Femur (tissue), 1 donor: ENCODE measurements at regions not wholly inside any gene's neighbourhood (a gene's known extent, or its start where the extent isn't known, plus 50 kb on each side); places are given as distances from the start of the nearest gene placed in this dataset.

ENCODE experiments used
- DNase-seq: peaks from one replicate; pipeline ENCODE4 v3.0.0-alpha.2; 2017

DNA sequence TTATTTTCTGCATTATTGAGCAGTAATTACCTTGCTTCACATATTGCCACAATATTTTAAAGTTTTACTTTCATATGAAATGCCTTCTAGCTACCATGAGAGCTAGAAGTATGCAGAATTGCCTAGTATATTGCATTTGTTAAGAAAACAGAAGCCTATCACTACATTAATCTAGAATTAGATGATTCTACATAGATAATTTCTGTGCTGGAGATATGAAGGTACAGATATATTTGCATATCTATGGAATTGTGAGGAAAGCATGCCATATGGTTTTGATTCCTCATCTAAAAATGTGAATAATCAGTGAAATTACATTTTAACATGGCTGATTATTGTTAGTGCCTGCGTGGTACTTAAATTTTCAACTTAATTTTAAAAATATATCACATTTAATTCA, 1418.3 kb downstream of the NCAM2 start:
- DNase-seq = no peak

DNA sequence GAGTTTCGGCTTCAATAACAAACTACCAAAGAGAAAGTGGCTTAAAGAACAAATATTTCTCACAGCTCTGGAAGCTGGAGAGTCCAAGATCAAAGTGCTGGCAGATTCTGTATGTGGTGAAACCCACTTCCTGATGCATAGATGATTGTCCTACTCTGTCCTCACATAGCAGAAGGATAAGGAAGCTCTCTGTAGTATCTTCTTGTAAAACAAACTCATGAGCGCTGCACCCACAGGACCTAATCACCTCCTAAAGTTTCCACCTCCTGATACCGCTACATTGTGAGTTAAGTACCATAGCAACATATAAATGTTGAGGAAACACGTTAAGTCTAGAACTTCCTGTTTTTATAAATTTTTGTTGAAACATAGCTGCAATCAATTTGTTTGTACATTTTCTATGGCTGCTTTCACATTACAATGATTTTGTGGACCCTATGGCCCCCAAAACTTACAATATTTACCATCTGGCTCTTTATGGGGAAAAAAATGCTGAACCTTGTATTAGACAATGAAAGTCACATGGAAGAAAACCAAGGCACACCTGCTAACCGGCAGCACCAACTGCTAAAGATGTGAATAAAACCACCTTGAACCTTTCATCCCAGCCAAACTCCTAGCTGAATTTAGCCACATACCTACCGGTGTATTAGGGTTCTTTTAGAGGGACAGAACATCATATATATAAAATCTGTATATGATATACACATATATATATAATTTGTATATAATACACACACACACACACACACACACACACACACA, 1423.4 kb downstream of the NCAM2 start:
- DNase-seq = no peak

DNA sequence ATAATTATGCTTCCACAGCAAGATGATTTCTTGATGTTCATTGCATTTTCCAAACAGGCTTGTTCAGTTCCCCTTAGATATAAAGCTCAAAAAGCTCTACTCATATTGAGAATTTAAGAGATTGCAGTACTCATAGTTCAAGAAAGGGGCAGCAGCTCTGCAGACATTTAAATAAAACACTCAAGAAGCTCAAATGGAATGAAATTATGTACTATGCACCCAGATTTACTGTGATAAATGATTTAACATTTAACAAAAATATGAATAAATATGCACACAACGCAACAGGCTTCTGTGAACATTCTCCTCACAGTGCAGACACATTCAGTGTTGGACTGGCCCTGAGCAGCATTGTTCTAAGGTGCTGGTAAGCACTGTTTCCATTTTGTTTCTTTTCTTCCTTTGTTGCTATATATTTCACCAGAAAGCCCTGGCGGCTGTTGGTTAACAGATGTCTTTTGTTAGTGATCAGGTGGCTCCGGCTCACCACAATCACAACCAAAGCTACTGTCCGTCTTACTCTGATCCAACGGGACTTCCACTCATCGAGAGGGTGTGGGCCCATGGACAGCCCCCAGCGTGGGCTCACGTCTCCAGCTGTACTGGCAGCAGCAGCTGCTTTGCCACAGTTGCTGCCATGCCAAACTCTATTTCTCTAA, 1440.3 kb downstream of the NCAM2 start:
- DNase-seq = no peak

DNA sequence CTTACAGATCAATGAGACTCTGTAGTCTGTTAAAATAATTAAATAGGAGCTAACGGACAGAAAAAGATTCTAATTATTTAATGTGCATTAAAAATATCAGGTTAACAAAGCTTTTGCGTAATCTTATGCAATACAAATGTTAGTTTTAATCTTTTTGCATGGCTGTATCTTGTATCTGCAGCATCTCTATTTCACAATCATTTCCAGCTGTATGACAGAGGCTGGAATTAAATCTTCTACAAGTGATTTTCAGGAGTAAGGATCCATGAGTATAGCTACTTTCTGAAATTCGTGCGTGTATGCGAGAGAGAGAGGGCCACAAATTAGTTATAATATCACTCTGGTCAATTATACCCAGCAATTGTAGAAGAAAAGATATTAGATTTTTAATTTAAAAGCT, 1446.8 kb downstream of the NCAM2 start:
- DNase-seq = no peak

DNA sequence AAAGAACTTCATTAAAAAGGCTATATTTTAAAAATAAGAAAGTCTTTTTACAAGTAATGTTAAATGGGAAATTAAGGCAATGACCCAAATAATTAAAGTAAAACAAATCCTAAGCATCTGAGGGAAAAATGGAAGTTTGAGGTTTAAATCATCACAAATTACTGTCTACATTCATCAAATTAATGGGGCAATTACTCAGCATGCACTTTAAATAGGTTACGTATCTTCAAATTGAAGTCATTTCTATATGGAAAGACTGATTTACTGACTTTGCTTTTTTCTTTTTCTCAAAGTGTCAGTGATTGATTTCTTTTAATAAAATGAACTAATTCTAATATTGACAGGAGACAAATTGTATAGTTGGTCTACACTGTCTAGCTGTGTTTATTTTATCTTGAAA, 1452.3 kb downstream of the NCAM2 start:
- no peak for DNase-seq

DNA sequence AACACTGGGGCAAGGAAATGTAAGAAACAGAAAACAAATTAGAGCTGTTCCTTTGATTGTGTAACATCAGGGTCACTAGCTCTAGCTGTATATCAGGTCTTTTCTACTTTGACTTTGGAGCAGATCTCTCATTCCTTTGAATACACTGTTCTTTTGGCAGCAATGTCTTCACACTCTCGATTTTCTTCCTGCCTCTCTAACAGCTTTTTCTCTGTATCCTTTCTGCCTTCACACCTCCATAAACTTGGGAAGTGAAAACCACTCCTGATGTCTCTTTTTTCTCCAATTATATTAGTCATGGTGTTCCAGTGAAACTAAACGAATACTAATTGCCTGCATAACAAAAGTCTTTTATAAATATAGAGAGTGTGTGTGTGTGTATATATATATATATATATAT, 1458.0 kb downstream of the NCAM2 start:
- DNase-seq = no peak

DNA sequence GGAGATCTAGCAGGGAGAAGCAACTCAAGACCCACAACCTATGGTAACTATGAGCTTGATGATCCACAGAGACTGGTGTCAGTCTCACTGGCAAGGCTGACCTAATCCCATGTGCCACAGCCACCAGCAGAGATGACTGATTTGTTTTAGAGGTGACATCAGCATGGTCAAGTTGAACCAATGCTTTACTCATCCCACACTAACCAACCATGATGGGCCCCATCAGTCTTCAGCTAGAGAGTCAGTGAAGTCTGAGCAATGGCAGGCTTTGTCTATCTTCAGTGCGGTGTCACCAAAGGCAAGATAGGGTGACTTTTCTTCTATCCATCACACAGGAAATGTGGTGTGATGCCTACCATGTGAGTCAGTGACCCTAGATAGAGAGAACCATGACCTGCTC, 1470.7 kb downstream of the NCAM2 start:
- no peak for DNase-seq

DNA sequence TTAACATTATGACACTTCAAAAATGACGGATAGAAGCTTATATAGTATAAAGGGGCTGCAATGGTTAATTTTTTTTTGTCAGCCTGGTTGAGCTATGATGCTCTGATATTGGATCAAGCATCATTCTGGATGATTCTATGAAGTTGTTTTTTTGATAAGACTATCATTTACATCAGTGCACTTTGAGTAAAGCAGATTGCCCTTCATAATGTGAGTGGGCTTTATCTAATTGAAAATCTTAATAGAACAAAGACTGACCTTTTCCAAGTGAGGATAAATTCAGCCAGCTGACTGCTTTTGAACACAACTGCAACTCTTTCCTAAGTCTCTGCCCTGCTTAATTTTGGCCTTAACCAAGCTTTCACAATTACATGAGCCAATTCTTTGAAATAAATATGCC, 1476.2 kb downstream of the NCAM2 start:
- DNase-seq = no peak

DNA sequence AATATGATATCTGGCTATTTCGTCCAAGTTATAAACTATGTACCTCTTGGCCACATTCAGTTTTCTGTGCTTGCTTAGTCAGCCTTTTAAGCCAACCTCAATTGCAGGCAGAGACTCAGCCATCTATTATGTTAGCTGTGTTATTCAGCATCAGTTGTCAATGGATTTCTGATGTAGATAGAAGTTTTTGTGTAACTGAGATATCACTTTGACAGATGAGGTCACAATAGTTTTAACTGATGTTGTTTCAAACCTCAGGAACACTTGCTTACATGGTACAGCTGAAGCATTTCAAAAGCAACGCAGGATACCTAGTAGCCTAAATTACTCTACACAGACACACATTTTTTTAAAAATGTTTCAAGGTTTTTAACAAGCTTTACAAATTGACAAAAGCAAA, 1478.0 kb downstream of the NCAM2 start:
- DNase-seq = no peak

DNA sequence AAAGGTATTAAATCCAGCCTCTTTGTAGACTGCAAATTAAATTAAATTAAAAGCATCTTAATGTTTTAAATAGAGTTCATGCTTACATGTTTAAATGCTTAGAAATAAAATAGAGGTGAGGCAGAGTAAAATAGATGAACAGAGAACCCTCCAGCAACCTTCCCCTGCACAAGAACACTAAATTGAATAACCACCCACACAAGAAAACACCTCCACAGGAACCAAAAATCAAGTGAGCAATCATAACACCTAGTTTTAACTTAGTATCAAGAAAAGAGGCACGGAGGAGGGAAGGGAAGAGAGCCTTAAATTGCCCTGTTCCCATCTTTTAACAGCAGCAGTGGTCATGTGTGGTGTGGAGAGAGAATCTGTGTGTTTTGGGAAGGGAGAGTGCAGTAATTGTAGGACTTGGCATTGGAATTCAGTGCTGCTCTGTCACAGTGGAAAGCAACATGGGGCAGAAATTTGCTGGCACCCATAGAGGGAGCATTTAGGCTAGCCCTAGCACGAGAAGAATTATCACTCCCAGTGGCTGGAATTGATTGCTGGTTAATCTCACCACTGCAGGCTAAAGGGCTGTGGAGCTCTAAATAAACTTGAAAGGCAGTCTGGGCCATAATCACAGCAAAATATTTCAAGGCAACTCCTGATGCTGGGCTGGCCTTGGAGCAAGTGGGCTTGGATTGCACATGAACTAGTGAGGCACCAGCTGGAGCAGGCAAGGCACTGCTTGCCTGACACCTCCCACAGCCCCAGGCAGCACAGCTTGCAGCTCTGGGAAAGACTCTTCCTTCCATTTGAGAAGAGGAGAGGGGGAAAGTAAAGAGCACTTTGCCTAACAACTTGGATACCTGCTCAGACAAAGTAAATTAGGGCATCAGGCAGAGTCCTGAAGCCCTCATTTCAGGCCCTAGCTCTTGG, 1478.8 kb downstream of the NCAM2 start:
- DNase-seq = no peak

DNA sequence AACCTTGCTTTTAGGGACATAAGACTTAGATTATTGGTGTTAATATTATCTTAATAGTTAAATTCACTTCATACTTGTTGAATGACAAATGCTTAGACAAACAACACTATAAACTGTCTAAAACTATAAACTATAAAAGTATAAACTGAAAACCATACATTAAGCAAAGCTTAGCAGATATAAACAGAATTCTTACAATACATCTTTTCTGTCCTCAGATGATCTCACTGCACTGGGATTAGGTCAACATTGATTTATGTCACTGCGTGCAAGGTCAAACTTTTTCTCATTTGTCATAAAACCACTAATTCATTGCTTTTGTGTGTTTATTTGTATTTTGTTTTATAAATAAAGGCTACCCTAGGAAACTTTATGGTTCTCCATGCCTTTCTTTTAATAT, 1491.8 kb downstream of the NCAM2 start:
- no peak for DNase-seq

DNA sequence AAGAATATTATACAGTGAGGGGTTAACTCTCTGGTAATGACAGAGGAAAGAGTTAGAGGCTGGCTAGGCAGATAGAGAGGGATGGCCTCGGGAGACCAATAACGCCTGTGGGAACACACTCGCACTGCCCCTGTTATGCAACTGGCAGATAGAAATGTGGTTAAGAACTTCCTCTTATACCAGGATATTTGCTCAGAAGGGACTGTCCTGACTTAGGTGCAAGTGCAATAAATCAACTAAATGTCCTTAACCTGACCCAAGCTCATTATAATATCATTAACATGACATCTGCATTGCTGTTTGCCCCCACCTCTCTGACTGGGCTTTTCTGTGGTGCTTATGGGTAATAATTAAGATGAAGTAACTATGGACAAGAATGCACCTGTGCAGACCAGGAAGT, 1518.0 kb downstream of the NCAM2 start:
- no peak for DNase-seq

DNA sequence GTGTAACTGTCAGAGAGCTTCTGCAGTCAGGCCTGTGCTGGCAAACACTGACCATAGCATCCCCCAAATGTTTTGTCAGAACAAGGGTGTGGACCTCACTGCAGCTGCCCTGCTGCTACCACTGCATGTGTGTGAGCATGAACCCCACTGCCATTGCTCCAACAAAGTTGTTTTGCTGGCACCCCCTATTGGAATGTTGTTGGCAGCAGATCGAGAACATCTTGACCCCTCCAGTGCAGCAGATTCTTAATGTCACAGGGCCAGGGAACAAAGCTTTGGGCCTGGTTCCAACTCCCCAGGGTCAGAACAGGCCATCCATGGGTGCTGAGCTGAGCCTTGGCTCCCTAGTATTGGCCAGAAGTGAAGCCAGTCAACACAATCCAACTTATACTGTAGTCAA, 1537.4 kb downstream of the NCAM2 start:
- no peak for DNase-seq

DNA sequence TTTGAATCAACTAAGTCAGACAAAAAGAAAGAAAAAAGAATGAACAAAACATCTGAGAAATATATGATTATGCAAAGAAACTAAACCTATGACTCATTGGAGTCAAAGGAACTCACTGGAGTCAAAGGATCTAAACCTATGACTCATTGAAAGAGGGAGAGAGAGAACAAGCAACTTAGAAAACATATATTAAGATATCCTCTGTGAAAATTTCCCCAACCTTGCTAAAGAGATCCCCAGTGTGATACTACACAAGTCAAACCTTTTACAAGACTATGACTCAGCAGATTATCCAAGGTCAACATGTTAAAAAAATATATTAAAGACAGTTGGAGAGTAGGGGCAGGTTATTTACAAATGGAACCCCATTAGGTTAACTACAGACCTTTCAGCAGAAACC, 1538.3 kb downstream of the NCAM2 start:
- DNase-seq = no peak

DNA sequence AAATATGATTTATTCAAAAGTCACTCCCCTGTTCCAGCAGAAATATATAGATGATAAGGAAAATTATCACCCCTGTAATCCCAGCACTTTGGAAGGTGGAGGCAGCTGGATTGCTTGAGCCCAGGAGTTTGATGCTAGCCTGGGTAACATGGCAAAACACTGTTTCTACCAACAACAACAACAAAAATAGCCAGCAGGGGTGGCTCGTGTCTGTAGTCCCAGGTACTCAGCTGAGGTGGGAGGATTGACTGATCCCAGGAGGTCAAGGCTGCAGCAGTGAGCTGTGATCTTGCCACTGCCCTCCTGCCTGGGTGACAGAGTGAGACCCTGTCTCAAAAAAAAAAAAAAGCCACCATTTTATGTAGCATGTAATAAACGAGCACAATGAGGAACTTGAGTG, 1546.5 kb downstream of the NCAM2 start:
- DNase-seq = no peak

DNA sequence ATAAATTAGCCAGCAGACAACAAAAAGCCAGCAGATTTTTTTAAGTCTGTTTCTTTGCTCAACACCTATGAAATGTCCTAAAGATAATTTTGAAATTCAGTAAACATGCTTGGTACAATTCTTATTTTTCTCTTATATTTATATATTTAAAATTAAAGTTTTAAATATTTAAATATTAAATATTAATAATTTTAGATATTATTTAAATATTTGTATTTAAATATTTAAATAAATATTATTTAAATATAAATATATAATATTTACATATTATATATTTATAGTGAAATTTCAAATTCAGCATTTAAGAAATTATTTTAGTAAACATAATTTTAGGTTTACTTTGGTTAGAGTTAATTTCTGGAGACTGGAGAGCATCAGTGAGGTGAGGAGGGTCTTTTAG, 1554.2 kb downstream of the NCAM2 start:
- no peak for DNase-seq

DNA sequence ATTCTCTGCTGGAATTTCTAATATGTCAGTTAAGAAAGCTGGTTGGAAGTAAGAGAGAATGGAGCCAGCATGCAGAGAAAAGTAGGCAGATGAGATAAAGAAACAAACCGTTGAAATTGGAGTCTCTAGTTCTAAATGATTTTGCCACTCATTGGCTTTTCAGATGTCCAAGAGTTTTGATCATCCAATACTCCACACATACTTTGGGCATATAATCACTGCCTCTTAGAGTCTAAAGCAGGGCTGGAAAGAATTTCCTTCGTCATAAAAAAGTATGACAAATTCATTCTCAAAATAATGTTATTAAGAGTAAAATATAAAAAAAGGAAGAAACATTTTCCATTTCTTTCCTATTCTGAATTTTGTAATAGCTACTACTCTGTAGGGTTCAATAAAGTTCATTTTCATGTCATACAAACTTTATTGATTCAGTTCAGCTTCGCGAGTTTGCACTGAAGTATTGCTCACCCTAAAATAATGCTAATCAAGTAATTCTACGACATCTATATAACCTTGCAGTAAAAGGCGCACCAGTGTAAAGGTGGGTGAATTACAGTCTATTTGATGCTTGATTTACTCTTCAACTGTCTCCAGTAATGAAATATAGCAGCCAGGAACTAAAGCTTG, 1556.6 kb downstream of the NCAM2 start:
- no peak for DNase-seq

DNA sequence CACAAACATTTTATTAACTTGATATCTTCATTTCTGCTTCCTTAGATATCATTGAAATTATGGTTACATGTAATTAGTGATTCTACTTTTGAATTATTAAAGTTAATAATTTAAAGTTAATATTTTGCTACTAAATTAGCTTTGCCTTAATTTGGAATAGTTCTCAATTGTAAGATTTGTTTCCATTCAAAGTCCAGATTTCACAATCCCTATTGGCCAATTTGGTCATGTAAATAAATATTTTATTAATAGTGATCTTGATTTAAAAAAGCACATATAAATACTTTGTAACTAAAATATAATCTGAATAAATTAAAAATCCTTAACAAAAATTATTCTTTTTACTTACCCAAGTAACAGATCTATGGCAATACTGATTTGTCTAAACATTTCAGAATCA, 1558.6 kb downstream of the NCAM2 start:
- no peak for DNase-seq

DNA sequence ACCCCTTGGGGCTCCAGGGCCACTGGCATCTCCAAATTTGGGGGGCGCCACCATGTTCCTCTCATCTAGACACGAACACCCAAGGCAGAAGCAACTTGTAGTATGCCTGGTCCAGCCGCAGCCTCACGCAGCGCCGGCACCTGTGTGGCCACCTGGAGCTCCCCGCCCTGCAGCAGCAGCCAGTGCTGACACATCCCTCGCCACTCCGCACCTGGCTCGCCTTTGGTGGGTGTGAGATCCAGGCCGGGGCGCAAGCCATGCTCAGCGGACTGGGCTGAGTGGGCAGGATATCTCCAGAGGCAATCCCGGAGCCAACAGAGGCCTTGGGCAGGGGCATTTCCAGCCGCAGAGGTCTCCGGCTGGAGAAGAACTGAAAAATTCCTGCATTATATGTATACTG, 1563.7 kb downstream of the NCAM2 start:
- no peak for DNase-seq

DNA sequence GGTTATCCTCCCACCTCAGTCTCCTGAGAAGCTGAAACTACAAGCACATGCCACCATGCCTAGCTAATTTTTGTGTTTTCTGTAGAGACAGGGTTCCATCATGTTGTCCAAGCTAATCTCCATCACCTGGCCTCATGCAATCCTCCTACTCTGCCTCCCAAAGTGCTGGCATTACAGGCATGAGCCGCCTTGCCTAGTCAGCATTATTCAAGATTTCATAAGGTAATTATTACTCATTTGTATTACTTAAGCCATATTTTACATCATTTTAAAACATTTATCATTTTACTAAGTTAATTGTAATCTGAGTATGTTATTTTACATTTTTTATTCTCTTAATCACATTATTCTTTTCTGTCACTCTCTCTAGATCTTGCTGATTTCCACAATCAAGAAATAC, 1575.6 kb downstream of the NCAM2 start:
- no peak for DNase-seq

DNA sequence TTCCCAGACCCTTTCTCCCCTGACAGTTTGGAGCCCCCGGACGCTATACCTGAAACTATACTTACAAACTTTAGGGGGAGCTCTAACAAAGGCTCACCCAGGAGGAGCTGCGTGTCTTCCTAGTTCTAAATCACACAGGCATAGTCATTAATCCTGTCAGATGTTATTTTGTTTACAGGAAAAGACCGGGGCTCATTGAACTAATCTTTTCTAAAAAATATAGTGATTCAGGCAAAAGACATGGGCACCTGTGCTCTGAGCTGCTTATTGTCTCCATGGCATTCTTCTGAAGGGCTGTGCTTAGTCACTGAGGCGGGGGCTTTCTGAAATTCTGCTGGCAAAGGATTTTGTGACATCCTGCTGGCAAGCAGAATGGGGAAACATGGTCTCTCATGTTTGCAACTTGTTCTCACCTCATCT, 1577.0 kb downstream of the NCAM2 start:
- no peak for DNase-seq

DNA sequence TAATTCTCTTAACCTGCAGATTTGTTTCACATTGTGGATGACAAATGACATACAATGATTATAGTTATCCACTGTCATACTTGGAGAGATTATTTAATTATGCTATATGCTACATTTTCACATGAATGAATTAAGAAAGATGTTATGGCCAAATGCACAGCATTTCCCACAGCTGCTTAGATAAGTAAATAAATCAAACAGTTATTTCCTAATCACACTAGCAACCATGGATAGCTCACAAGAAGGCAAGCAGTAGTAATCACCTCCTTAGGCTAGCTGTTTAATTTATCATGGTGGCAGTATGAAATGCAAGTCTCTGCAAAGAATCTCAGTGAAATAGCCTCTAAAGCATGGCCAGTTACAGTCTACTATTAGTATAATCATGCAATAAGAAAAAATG, 1581.5 kb downstream of the NCAM2 start:
- no peak for DNase-seq

DNA sequence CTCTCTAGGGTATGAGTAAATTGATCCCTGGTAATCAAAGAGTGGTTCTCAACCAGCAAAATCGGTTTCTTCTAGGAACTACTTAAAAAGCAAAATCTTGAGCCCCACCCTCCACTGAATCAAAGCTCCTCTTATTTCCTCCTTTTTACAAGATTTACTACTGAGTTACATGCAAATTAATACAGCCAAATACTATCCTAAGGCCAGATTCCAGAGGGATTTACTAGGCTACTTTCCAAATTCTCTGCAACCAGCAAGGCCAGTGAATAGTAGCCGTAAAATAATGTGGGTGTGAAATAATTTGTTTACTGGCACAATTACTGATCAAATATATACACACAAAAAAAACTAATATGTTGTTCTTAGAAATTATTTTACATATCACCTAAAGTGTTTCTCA, 1583.8 kb downstream of the NCAM2 start:
- no peak for DNase-seq
